ENCODE measurements at regions not wholly inside any gene's neighbourhood (a gene's known extent, or its start where the extent isn't known, plus 50 kb on each side); places are given as distances from the start of the nearest gene placed in this dataset.

DNA sequence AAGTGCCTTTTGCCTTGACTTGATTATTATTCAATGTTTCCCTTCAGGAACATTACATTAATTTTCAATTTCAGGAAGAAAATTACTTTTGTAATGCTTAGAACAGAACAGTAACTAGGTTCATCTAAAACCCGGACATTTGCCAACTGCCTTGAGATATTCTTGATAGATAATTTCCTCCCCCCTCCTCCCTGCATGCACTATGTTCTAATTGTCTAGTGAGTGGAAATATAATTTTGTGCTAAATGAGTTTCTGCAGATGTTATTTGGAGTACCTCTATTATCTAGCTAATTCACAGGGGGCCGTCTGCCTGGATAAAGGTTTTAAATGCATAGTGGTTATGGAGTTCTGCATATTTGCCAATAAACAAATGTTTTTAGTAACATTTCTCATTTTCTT, 200.3 kb upstream of the SLC39A10 start:
- Histone ChIP-seq H3K4me1 (no peaks in the 10 kb centered on the region), H3K4me3 (no peak overlapping the region), H3K27ac (no peak overlapping the region), H3K9me3 (no peaks in the 10 kb centered on the region), H3K4me2 (no peak overlapping the region)
- DNase-seq (ENCODE audit: low read depth in 1 of 2, low spot score in 1 of 2) = no peak
- no peak for ATAC-seq
- FAIRE-seq = no peak
- POLR2A ChIA-PET = no interaction called here
- CTCF ChIA-PET = no interaction called here
- TF ChIP-seq JUN (IDR thresholded peaks at IDR 0.05) (no peak), ZNF302 (CRISPR knock-in tag; IDR thresholded peaks at IDR 0.05) (no peak), FOSB (CRISPR knock-in tag; IDR thresholded peaks at IDR 0.05) (no peak), TP53 (CRISPR knock-in tag; IDR thresholded peaks at IDR 0.05) (no peak), HOXA7 (CRISPR knock-in tag; IDR thresholded peaks at IDR 0.05) (no peak), EHF (CRISPR knock-in tag; IDR thresholded peaks at IDR 0.05) (no peak), RARB (CRISPR knock-in tag; IDR thresholded peaks at IDR 0.05) (no peak), NPAS2 (CRISPR knock-in tag; IDR thresholded peaks at IDR 0.05; ENCODE audit: borderline replicate concordance) (no peak), SREBF2 (IDR thresholded peaks at IDR 0.05) (no peak), SMC3 (IDR thresholded peaks at IDR 0.05) (no peak), ZFP36 (IDR thresholded peaks at IDR 0.05; ENCODE audit: borderline replicate concordance, partially characterized antibody) (no peak), ZSCAN20 (CRISPR knock-in tag; IDR thresholded peaks at IDR 0.05) (no peak), RAD21 (conservative IDR thresholded peaks at IDR 0.05 in 1 of 2, IDR thresholded peaks at IDR 0.05 in 1 of 2) (no peak), POLR2AphosphoS2 (conservative IDR thresholded peaks at IDR 0.05; ENCODE audit: low read length) (no peak), JUNB (IDR thresholded peaks at IDR 0.05) (no peak), CBX2 (IDR thresholded peaks at IDR 0.05; ENCODE audit: borderline replicate concordance, low read depth) (no peak)
- TF ChIP-seq, protein P1, sequence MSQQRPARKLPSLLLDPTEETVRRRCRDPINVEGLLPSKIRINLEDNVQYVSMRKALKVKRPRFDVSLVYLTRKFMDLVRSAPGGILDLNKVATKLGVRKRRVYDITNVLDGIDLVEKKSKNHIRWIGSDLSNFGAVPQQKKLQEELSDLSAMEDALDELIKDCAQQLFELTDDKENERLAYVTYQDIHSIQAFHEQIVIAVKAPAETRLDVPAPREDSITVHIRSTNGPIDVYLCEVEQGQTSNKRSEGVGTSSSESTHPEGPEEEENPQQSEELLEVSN (IDR thresholded peaks at IDR 0.05; ENCODE audit: borderline replicate concordance, low read depth) = no peak
- 88% methylated on average over 2 of the region's 2 CpGs for WGBS (ENCODE audit: missing lambda C conversion rate)

DNA sequence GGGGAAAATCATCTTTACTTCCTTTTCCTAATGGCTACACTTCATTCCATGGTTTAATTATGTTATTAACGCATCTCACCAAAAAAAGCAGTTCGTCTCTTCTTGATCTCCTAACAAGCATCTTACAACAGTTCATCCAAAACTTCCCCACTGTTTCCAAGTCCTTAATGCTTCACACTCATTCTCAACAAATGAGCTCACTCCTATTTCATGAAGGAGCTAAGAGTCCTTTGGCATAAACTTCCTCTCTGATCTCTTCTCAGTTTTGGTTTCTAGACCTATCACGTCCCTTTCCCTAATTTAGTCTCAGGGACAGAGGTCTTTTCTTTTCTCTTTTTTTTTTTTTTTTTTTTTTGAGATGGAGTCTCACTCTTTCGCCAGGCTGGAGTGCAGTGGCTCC, 205.9 kb upstream of the SLC39A10 start:
- no peak overlapping the region for H3K4me3 ChIP-seq
- 92% methylated on average over 3 of the region's 4 CpGs for WGBS (ENCODE audit: missing lambda C conversion rate)
- DNase-seq (ENCODE audit: low read depth in 1 of 2, low spot score in 1 of 2) = no peak
- no peak overlapping the region for H3K27ac ChIP-seq
- ChIA-PET POLR2A (no interaction called here), CTCF (interaction anchor here (1.5 to 1.6 kb wide), 2 partner anchors 10 to 209 kb away, joined by 3 read pairs; no protein-coding TSS in a partner anchor)
- no peak overlapping the region for H3K4me2 ChIP-seq
- ATAC-seq = no peak
- no peaks in the 10 kb centered on the region for H3K9me3 ChIP-seq
- TF ChIP-seq CHD4 (IDR thresholded peaks at IDR 0.05; ENCODE audit: borderline replicate concordance) (no peak), CHD2 (IDR thresholded peaks at IDR 0.05; ENCODE audit: low read length, partially characterized antibody) (no peak), CBX2 (IDR thresholded peaks at IDR 0.05; ENCODE audit: borderline replicate concordance, low read depth) (no peak), EHMT2 (IDR thresholded peaks at IDR 0.05; ENCODE audit: low read depth) (no peak), ZNF302 (CRISPR knock-in tag; IDR thresholded peaks at IDR 0.05) (no peak), JUN (IDR thresholded peaks at IDR 0.05) (no peak), FOXS1 (CRISPR knock-in tag; IDR thresholded peaks at IDR 0.05) (no peak), NFE2L2 (conservative IDR thresholded peaks at IDR 0.05; ENCODE audit: low read length) (no peak), TP53 (CRISPR knock-in tag; IDR thresholded peaks at IDR 0.05) (no peak), CEBPB (IDR thresholded peaks at IDR 0.05) (no peak), MAFK (IDR thresholded peaks at IDR 0.05; ENCODE audit: partially characterized antibody) (no peak), MYC (IDR thresholded peaks at IDR 0.05; ENCODE audit: borderline replicate concordance, low read length) (no peak), KDM5A (IDR thresholded peaks at IDR 0.05) (no peak), SREBF2 (IDR thresholded peaks at IDR 0.05) (no peak), TFCP2L1 (CRISPR knock-in tag; IDR thresholded peaks at IDR 0.05) (no peak), FOSB (CRISPR knock-in tag; IDR thresholded peaks at IDR 0.05) (no peak), HOXB5 (CRISPR knock-in tag; IDR thresholded peaks at IDR 0.05) (no peak)
- TF ChIP-seq, protein P1 (IDR thresholded peaks at IDR 0.05; ENCODE audit: borderline replicate concordance, low read depth) = no peak
- TF ChIP-seq, protein P2, sequence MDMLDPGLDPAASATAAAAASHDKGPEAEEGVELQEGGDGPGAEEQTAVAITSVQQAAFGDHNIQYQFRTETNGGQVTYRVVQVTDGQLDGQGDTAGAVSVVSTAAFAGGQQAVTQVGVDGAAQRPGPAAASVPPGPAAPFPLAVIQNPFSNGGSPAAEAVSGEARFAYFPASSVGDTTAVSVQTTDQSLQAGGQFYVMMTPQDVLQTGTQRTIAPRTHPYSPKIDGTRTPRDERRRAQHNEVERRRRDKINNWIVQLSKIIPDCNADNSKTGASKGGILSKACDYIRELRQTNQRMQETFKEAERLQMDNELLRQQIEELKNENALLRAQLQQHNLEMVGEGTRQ (IDR thresholded peaks at IDR 0.05) = no peak
- TF ChIP-seq, protein P3, sequence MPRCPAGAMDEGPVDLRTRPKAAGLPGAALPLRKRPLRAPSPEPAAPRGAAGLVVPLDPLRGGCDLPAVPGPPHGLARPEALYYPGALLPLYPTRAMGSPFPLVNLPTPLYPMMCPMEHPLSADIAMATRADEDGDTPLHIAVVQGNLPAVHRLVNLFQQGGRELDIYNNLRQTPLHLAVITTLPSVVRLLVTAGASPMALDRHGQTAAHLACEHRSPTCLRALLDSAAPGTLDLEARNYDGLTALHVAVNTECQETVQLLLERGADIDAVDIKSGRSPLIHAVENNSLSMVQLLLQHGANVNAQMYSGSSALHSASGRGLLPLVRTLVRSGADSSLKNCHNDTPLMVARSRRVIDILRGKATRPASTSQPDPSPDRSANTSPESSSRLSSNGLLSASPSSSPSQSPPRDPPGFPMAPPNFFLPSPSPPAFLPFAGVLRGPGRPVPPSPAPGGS (IDR thresholded peaks at IDR 0.05) = no peak
- H3K4me1 ChIP-seq = no peaks in the 10 kb centered on the region
- no peak for FAIRE-seq
